Fibroblast of skin of left quadriceps (primary cell): ENCODE measurements at regions not wholly inside any gene's neighbourhood (a gene's known extent, or its start where the extent isn't known, plus 50 kb on each side); places are given as distances from the start of the nearest gene placed in this dataset.
"Not testable (repeated sequence)": the region's sequence is repeated elsewhere in the genome, so short reads cannot be mapped to it uniquely, and the experiment has no call there.

Experiments used
- DNase-seq, 2 experiments: peaks; one replicate each; pipeline ENCODE4 v3.0.0-alpha.2; 2013; ENCODE audit warnings: low read depth in 2 of 2

GRCh38 chr6:142998739-142999138 lies 53.8 kb upstream of the HIVEP2 start:
- not testable (repeated sequence) for DNase-seq

GRCh38 chr6:143000811-143001210 lies 55.8 kb upstream of the HIVEP2 start:
- no peak for DNase-seq

GRCh38 chr6:143002686-143003085 lies 57.7 kb upstream of the HIVEP2 start:
- no peak for DNase-seq

GRCh38 chr6:143003676-143004075 lies 57.0 kb upstream of the AIG1 start:
- DNase-seq: no peak

GRCh38 chr6:143005816-143006215 lies 54.9 kb upstream of the AIG1 start:
- peak in 1 of 2 experiments; percentile 8 for DNase-seq

- DNase-seq: no peak
Measured at GRCh38 chr6:143006787-143007186, 53.9 kb upstream of the AIG1 start.

- peak; percentile 29 to 39 for DNase-seq
Measured at GRCh38 chr6:143007646-143008045, 53.0 kb upstream of the AIG1 start.

GRCh38 chr6:143009851-143010250 lies 50.8 kb upstream of the AIG1 start:
- DNase-seq: no peak
